Sigmoid colon (tissue), 4 donors: ENCODE measurements at regions not wholly inside any gene's neighbourhood (a gene's known extent, or its start where the extent isn't known, plus 50 kb on each side); places are given as distances from the start of the nearest gene placed in this dataset.

Source experiments
- CTCF ChIP-seq, 4 experiments: fragments of 450-650 bp in 3 of 4; fragments of 200-600 bp in 1 of 4; IDR thresholded peaks; one replicate each; pipeline ENCODE4 v1.5.1; 2016 to 2019; ENCODE audit warnings: antibody characterized with exemption in 4 of 4, mild to moderate bottlenecking in 3 of 4, moderate library complexity in 2 of 4
- POLR2A ChIP-seq, 2 donors: fragments of 450-650 bp; IDR thresholded peaks; one replicate each; pipeline ENCODE4 v1.6.1; 2016; ENCODE audit warnings: antibody characterized with exemption in 2 of 2, mild to moderate bottlenecking in 2 of 2, moderate library complexity in 2 of 2
- POLR2AphosphoS5 ChIP-seq, 4 donors: sonication (generic); formaldehyde crosslinking; IDR thresholded peaks; one replicate each; pipeline ENCODE4 v1.6.1; 2017; ENCODE audit warnings: antibody characterized with exemption in 4 of 4

GRCh38 chr7:115349635-115350034, 427.7 kb downstream of the MDFIC start:
- TF ChIP-seq CTCF (IDR thresholded peaks at IDR 0.05) = no peak
- TF ChIP-seq POLR2A (IDR thresholded peaks at IDR 0.05) = no peak
- no peak for TF ChIP-seq POLR2AphosphoS5 (IDR thresholded peaks at IDR 0.05)
